ENCODE measurements at regions not wholly inside any gene's neighbourhood (a gene's known extent, or its start where the extent isn't known, plus 50 kb on each side); places are given as distances from the start of the nearest gene placed in this dataset.

- no peak for TF ChIP-seq CTCF (IDR thresholded peaks at IDR 0.05)
- WGBS, 2 donors = 79 to 83% methylated on average over 5 of the region's 5 CpGs
- Histone ChIP-seq H3K9me3 (no peaks in the 10 kb centered on the region), H3K27ac (no peak overlapping the region), H3K4me1 (peaks cover 0 to 20% (median 0%) of the 10 kb centered on the region in 3 donors), H3K36me3 (no peaks in the 10 kb centered on the region), H3K27me3 (no peaks in the 10 kb centered on the region), H3K4me3 (no peak overlapping the region)
- DNase-seq (no peak), ATAC-seq (no peak), FAIRE-seq (no peak)
- intact Hi-C loops (cut with DNase I) = no loop called here
These were observed 227.6 kb downstream of the ALDH8A1 start for GRCh38 chr6:134722200-134722870.

GRCh38 chr6:134721060-134721405 is 228.9 kb downstream of the ALDH8A1 start:
- WGBS, 2 donors = 65 to 79% methylated on average over 2 of the region's 2 CpGs
- Histone ChIP-seq H3K27me3 (no peaks in the 10 kb centered on the region), H3K4me1 (peaks cover 0 to 20% (median 0%) of the 10 kb centered on the region in 3 donors), H3K27ac (peak overlapping the region in 1 of 4 donors; percentile 53), H3K4me3 (no peak overlapping the region), H3K9me3 (no peaks in the 10 kb centered on the region), H3K36me3 (no peaks in the 10 kb centered on the region)
- intact Hi-C loops (cut with DNase I) = no loop called here
- FAIRE-seq (no peak), ATAC-seq (no peak), DNase-seq (no peak)
- no peak for TF ChIP-seq CTCF (IDR thresholded peaks at IDR 0.05)

GRCh38 chr6:134720353-134721059 is 229.4 kb downstream of the ALDH8A1 start:
- Histone ChIP-seq H3K27ac (peak overlapping the region in 2 of 4 donors; percentile 17 to 53), H3K4me1 (peaks cover 0 to 20% (median 0%) of the 10 kb centered on the region in 3 donors), H3K36me3 (no peaks in the 10 kb centered on the region), H3K9me3 (no peaks in the 10 kb centered on the region), H3K4me3 (no peak overlapping the region), H3K27me3 (no peaks in the 10 kb centered on the region)
- TF ChIP-seq CTCF (IDR thresholded peaks at IDR 0.05) = no peak
- ATAC-seq = peak in 3 of 4 donors; percentile 40 to 53 (median 51)
- no peak for DNase-seq
- intact Hi-C loops (cut with DNase I) = no loop called here
- no peak for FAIRE-seq
- WGBS, 2 donors = 58 to 61% methylated on average over 4 of the region's 4 CpGs

- TF ChIP-seq CTCF (IDR thresholded peaks at IDR 0.05) = no peak
- FAIRE-seq = no peak
- intact Hi-C loops (cut with DNase I) = no loop called here
- Histone ChIP-seq H3K4me3 (no peak overlapping the region), H3K4me1 (peaks cover 0 to 17% (median 0%) of the 10 kb centered on the region in 3 donors), H3K27ac (peak overlapping the region in 2 of 4 donors; percentile 17 to 53), H3K27me3 (no peaks in the 10 kb centered on the region), H3K9me3 (no peaks in the 10 kb centered on the region), H3K36me3 (no peaks in the 10 kb centered on the region)
- 67 to 79% methylated on average over 2 of the region's 2 CpGs for WGBS, 2 donors
- ATAC-seq = no peak
- DNase-seq = no peak
These were observed 230.0 kb downstream of the ALDH8A1 start for GRCh38 chr6:134719911-134720310.

GRCh38 chr6:134719286-134719685 is 230.6 kb downstream of the ALDH8A1 start:
- intact Hi-C loops (cut with DNase I) = no loop called here
- TF ChIP-seq CTCF (IDR thresholded peaks at IDR 0.05) = no peak
- Histone ChIP-seq H3K4me1 (peaks cover 0 to 11% (median 0%) of the 10 kb centered on the region in 3 donors), H3K27ac (no peak overlapping the region), H3K9me3 (no peaks in the 10 kb centered on the region), H3K27me3 (no peaks in the 10 kb centered on the region), H3K36me3 (no peaks in the 10 kb centered on the region), H3K4me3 (no peak overlapping the region)
- ATAC-seq (no peak), FAIRE-seq (no peak), DNase-seq (no peak)
- 67 to 75% methylated on average over 6 of the region's 6 CpGs for WGBS, 2 donors
